ENCODE measurements at regions not wholly inside any gene's neighbourhood (a gene's known extent, or its start where the extent isn't known, plus 50 kb on each side); places are given as distances from the start of the nearest gene placed in this dataset.
"Not testable (repeated sequence)": the region's sequence is repeated elsewhere in the genome, so short reads cannot be mapped to it uniquely, and the experiment has no call there.

- not testable (repeated sequence) for TF ChIP-seq CTCF, EP300, POLR2A (IDR thresholded peaks at IDR 0.05)
Measured at GRCh38 chr16:88182967-88183881, 199.5 kb upstream of the ZNF469 start.
